H54 (cell line): ENCODE measurements at regions not wholly inside any gene's neighbourhood (a gene's known extent, or its start where the extent isn't known, plus 50 kb on each side); places are given as distances from the start of the nearest gene placed in this dataset.

Experiments used
- DNase-seq: peaks from one replicate; pipeline ENCODE4 v3.0.0; 2011; ENCODE audit warnings: low spot score, mixed read lengths; ENCODE audit not compliant: insufficient read length
- FAIRE-seq: peaks from 3 replicates; lab custom pipeline; 2011; peaks lifted over from hg19 to GRCh38; lab: Jason Lieb, UNC
- POLR2A ChIP-seq: IDR thresholded peaks from 2 replicates; pipeline ENCODE4 v1.6.1; 2011; ENCODE audit warnings: low read depth, mild to moderate bottlenecking, low read length

DNA sequence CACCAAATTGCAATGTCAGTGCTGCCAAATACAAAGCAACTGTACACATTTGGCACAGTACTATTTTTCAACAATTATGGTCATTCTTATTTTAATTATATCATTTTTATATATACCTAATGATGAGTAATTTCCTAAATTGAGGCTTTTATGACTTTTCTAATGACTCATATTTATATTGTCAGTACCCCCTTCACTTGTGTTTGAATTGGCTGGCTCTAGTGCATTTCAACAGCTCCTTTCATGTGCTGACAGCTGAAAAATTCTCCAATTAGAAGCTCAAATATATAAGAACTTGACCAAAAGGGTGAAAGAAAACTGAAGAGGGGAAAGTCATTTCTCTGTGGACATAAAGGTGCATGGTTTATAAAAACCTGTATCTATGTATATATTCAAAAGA is 263.3 kb downstream of the SLITRK1 start:
- no peak for TF ChIP-seq POLR2A
- FAIRE-seq (no peak), DNase-seq (no peak)

DNA sequence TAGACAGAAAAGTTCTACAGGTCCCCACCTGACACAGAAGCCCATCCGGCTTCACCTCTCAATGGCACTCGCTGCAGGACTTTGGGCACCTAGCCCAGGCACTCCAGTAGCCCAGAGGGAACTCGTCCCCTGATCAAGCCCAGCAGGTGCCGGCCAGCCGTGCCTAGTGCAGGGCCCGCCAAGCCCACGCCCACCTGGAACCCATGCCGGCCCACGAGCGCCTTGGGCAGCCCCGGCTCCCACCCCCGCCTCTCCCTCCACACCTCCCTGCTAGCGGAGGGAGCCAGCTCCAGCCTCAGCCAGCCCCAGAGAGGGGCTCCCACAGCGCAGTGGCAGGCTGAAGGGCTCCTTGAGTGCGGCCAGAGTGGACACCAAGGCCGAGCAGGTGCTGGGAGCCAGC is 268.8 kb downstream of the SLITRK1 start:
- DNase-seq, result no peak
- no peak for TF ChIP-seq POLR2A
- FAIRE-seq, result no peak

DNA sequence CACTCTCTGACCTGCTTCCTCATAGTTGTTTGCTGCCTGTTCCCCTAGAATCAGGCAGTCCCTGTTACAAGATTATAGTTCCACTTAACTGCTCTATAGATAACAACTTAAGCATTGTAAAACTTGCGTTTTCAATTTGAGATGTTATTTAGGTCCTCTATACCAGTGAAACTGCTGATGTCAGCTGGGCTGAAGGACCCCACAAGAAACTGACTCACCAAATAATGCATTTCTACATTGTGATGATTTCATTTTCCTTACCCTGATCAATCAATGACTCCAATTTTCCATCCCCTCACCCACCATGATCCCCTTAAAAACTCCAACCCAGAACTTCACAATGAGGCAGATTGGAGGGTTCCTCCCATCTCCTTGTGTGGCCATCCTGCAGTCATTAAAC is 280.7 kb downstream of the SLITRK1 start:
- TF ChIP-seq POLR2A, result no peak
- FAIRE-seq, result no peak
- no peak for DNase-seq

DNA sequence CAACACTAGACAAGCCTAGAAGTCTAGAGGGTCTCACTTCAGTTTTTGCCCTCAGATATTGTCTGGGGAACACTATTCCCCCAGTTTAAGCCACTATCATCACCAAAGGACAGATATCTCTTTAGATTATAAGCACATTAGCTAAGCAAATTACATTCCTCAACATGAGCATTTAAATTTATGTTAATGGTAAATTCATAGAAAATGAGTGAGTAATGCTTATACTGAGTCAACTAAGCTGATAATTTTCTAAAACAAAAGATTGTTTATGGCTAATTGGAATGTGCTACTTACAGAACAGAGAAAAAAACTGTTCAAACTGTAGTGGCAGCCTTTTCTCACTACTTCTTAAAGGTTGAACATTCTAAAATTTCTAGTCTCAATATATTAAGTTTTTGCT is 290.2 kb downstream of the SLITRK1 start:
- no peak for DNase-seq
- peak; percentile 43 for FAIRE-seq
- no peak for TF ChIP-seq POLR2A

DNA sequence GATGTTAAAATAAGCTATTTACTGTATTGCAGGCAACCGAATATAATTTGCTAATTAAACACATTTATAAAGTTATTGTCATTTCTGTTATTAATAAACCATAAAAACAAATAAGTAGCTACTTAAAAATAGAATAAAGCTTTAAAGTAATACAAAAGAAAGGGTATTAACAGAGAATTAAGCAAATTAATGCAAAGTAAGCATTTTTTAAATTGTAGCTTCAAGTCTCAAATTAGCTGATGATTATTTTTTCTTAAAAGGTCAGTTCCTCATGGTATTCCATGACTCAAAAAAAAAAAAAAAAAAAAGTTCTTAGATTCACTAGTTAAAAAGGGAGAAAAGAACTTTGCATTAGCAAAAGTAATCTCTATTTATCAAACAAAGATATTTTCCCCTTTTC is 292.5 kb downstream of the SLITRK1 start:
- no peak for TF ChIP-seq POLR2A
- DNase-seq (no peak), FAIRE-seq (no peak)

DNA sequence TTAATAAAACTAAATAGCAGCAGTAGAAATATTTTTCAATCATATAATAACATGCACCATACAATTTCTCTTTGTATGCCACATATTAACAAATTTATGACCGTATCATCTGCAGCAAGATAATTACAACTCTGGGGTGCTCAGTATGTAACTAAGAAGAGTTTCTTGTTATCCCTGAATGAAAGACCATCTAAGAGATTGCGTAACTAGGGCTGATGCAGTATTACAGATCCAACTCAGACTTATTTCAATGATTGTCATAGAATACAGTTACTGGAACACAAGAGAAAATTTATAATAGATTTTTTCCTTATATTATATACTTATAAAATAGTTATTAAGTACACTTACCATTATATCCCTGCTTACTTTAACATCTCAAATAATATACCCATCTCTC is 305.1 kb downstream of the SLITRK1 start:
- DNase-seq (no peak), FAIRE-seq (no peak)
- no peak for TF ChIP-seq POLR2A

DNA sequence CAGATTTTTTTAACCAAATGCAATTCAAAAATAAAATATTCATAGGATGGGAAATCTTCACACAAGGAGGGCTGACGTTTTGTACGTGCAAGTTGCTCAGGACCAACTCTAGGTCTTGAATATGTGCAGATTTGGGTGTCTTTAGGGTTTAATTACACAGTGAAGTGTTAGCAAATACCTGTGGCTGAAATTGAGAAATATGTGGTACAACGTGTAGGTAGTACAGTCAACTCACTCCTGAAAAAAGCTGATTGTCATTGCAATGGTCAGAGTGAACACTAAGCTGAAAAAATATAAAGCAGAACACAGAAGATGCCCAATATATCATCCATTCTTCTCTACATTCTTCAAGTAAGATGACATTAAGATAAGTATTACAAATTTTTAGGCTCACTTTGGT is 314.3 kb downstream of the SLITRK1 start:
- no peak for TF ChIP-seq POLR2A
- no peak for DNase-seq
- FAIRE-seq, result no peak

DNA sequence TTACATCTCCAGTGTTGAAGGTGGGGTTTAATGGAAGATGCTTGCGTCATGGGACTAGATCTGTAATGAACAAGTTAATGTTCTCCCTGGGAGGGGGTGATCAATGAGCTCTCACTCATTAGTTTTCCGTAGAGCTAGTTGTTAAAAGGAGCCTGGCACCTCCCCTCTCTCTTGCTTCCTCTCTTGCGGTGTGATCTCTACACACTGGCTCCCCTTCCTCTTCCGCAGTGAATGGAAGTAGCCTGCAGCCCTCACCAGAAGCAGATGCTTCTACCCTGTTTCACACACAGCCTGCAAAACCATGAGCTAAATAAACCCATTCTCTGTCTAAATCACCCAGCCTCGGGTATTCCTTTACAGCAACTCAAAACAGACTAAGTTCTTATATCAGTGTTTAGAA is 318.8 kb downstream of the SLITRK1 start:
- FAIRE-seq (no peak), DNase-seq (no peak)
- no peak for TF ChIP-seq POLR2A

DNA sequence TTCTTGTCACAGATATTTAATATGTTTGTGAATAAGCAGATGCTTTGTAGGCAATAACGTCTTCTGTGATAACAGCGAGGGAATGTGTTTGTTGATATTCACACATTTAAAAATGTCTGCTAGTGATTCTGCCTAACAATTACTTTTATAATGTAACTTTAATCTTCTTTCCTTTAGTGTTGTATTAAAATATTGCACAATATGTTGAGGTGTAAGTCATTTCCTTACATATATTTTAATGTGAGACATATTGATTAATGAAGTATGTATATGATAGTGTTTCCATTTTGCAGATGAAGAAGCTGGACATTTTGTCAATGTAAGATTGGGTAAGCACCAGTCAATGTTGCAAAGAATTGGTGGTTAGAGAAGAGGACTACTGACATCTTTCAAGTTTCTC is 324.4 kb downstream of the SLITRK1 start:
- DNase-seq (no peak), FAIRE-seq (no peak)
- TF ChIP-seq POLR2A, result no peak

DNA sequence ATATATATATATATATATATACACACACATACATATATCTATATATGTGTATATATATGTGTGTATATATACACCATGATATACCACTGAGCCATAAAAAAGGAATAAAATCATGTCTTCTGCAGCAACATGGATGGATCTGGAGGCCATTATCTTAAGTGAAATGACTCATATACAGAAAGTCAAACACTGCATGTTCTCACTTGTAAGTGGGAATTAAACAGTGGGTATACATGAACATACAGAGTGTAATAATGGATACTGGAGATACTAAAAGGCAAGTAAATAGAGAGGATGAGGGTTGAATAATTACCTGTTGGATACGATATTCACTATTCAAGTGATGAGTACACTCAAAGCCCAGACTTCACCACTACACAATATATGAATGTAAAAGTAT is 332.6 kb downstream of the SLITRK1 start:
- no peak for TF ChIP-seq POLR2A
- DNase-seq, result no peak
- no peak for FAIRE-seq

DNA sequence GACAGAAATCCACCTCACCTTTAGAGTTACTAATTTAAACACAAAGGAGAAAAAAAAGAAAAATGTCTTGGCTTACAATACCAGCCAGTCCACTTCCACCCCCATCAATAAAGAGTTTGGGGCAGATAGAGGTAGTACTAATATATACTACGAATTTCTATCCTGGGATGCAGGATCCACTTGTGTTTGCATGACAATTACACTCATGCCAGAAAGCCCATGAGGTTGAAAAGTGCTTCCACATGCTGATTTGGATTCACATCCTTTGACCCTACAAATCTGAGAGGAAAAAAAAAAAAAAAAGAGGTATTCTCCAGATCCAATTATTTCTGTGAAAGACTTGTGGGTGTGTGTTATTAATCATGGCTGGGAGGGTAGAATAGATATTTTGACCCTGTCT is 335.2 kb downstream of the SLITRK1 start:
- FAIRE-seq, result no peak
- no peak for DNase-seq
- no peak for TF ChIP-seq POLR2A

DNA sequence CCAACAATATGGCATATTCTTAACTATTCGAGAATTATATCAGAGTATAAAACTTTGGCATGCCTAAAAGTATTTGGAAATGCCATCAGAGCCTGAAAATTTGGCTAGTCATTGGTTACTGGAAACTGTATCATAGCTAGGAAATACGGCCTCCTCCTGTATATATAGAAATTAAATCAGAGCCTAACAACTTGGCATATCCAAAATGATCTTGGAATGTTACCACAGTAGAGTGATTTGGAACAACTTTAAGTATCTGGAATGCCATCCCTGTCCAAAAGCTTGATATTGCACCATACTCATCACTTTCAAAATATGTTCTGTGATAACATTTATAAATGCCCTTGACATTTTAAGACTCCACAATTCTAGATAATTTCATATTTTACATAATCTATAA is 335.8 kb downstream of the SLITRK1 start:
- DNase-seq, result no peak
- no peak for FAIRE-seq
- TF ChIP-seq POLR2A, result no peak

DNA sequence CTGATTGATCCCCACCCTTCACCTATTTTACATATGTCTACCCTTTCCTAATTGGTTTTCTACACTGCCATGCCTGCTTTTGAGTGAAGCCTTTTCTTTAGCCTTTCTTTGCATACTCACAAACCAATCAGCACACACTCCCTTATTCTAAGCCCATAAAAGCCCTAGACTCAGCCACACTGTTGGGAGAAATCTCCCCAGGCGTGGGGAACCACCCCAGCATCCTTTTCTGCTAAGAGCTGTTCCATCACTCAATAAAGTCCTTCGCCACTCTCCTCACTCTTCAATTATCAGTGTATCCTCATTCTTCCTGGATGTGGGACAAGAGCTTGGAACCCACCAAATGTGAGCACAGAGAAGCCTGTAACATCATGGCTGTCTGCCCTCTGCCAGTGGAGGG is 343.6 kb downstream of the SLITRK1 start:
- no peak for FAIRE-seq

DNA sequence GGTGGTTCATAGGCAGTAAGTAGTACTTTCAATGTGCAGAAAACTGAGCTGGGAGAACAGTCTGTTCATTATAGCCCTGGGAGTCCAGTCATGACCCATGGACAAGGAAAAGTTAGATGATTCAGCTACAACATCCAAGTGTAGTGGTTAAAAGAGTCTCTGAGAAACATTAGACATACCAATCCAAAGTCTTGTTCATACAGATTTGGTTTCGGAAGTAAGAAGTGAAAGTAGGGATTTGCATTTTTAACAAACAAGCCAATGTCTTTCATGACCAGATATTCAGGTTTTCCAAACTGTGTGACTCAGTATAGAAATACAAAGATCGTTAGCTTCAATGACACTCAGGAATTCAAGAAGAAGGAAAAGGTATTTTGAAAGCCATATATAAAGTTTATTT is 345.3 kb downstream of the SLITRK1 start:
- FAIRE-seq, result no peak
- DNase-seq, result no peak
- no peak for TF ChIP-seq POLR2A

More for the DNA sequence above, 343.6 kb downstream of the SLITRK1 start:
- no peak for TF ChIP-seq POLR2A
- DNase-seq, result no peak

DNA sequence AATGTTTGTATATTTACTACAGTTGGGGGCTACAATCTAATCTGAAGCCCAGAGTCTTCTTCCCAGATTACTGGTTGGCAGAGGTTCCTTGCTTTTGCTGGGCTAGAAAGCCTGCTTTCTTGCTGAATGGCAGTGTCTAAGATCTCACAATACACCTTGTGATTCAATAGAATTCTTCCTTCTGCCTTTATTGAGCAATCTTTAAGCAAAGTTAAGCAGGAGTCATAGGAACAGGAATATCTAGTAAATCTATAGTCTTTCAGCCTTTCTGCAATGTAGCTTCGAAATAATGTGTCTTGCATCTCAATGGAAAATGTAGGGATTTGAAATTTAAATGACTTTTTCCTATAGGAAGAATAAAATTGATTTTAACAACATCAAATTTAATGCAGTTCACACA is 346.1 kb downstream of the SLITRK1 start:
- DNase-seq (no peak), FAIRE-seq (no peak)
- TF ChIP-seq POLR2A, result no peak

DNA sequence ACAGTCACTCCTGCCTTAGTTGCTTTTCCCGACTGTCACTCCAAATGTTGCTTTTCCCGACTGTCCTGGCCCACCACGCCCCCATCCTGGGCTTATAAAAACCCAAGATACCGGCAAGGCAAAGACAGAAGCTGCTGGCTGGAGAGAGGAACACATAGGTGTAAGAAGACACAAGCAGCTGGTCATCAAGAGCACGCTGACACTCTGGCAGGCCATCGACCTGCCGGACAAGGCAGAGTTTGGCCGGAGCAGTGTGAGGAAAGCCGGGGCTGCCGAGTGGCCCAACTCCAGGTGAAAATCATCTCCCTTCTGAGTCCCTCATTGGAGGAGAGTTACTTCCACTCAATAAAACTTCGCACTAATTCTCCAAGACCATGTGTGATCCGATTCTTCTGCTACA is 349.5 kb downstream of the SLITRK1 start:
- no peak for FAIRE-seq
- no peak for DNase-seq
- TF ChIP-seq POLR2A, result no peak
